Neutrophil (primary cell): ENCODE measurements at regions not wholly inside any gene's neighbourhood (a gene's known extent, or its start where the extent isn't known, plus 50 kb on each side); places are given as distances from the start of the nearest gene placed in this dataset.

ENCODE experiments used
- H3K27ac ChIP-seq: fragments of 200-600 bp; sonication (generic); 2 replicates; pipeline ENCODE4 v1.5.1; 2016; ENCODE audit warnings: mild to moderate bottlenecking, moderate library complexity
- H3K27me3 ChIP-seq: fragments of 200-600 bp; sonication (generic); 2 replicates; pipeline ENCODE4 v1.6.0; 2016; ENCODE audit warnings: mild to moderate bottlenecking
- H3K36me3 ChIP-seq: fragments of 200-600 bp; sonication (generic); 2 replicates; pipeline ENCODE4 v1.5.1; 2017
- H3K4me1 ChIP-seq, 2 experiments: fragments of 200-600 bp in 1 of 2; sonication (generic) in 1 of 2; 1 replicate in 1 of 2; 2 replicates in 1 of 2; pipeline versions ENCODE4 v1.5.1 to v1.6.1; 2013 to 2016; ENCODE audit warnings: low read depth in 1 of 2, low read length in 1 of 2, mild to moderate bottlenecking in 1 of 2, moderate library complexity in 1 of 2; ENCODE audit not compliant: control insufficient read depth in 1 of 2, insufficient read depth in 1 of 2
- H3K4me3 ChIP-seq, 2 experiments: fragments of 200-600 bp in 1 of 2; sonication (generic) in 1 of 2; 1 replicate in 1 of 2; 2 replicates in 1 of 2; pipeline ENCODE4 v1.5.1; 2013 to 2016; ENCODE audit warnings: low read depth in 1 of 2, low read length in 1 of 2, mild to moderate bottlenecking in 1 of 2, moderate library complexity in 1 of 2
- H3K9me3 ChIP-seq: fragments of 200-600 bp; sonication (generic); 2 replicates; pipeline ENCODE4 v1.5.1; 2016
- CTCF ChIP-seq: fragments of 200-600 bp; sonication (generic); IDR thresholded peaks from 2 replicates; pipeline ENCODE4 v1.5.1; 2016; ENCODE audit warnings: antibody characterized with exemption

DNA sequence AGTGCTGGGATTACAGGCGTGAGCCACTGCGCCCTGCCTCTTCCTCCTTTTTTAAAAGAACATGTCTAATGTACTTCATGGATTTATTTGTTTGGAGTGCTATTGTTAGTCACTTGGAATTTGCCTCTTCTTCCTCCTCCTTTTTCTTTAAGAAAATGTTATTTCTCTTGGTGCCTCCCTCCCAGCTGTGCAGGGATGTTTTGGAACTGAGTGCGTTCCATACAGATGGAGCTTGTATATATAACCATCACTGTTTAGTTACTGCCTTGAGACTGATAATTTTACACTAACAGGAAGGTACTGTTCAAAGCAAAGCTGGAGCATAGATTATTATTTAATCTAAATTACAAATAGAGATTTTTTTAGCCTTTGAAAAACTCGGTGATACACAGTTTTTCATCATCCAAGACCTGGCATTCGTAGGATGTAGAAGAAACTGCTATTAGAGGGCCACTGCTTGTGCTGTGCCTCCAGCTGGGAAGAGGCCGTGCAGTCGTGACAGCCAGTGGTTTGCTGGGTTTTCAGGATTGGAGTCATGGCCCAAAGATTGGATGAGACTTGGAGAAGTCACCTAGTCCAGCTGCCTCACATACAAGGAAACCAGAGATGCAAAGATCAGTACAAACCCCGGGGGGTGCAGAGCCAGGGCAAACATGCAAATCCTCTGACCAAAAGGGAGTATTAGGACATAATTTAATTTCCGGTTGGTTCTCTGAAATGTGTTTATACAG, 123.1 kb downstream of the PLEKHG1 start:
- no peak overlapping the region for H3K4me3 ChIP-seq
- H3K9me3 ChIP-seq = no peaks in the 10 kb centered on the region
- H3K36me3 ChIP-seq = no peaks in the 10 kb centered on the region
- no peaks in the 10 kb centered on the region for H3K4me1 ChIP-seq
- H3K27ac ChIP-seq = no peak overlapping the region
- H3K27me3 ChIP-seq = peaks cover 29% of the 10 kb centered on the region
- TF ChIP-seq CTCF = no peak

DNA sequence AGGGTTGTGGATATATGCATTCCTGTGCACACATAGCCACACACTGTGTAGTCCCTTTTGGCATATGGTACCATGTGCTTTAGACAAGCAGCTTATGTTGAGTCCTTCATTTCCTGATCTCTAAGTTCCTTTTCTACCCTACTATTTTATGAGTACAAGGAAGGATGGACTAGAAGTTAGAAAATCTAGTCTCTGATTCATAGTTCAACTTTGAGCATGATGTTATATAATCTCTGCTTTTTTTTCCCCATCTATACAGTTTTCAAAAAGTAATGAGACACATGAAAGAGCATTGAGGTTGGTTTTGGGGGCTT, 123.6 kb downstream of the PLEKHG1 start:
- Histone ChIP-seq H3K27me3 (peaks cover 29% of the 10 kb centered on the region), H3K9me3 (no peaks in the 10 kb centered on the region), H3K27ac (no peak overlapping the region), H3K36me3 (no peaks in the 10 kb centered on the region), H3K4me1 (no peaks in the 10 kb centered on the region), H3K4me3 (no peak overlapping the region)
- no peak for TF ChIP-seq CTCF

- H3K27ac ChIP-seq = no peak overlapping the region
- TF ChIP-seq CTCF = no peak
- H3K4me1 ChIP-seq = no peaks in the 10 kb centered on the region
- no peaks in the 10 kb centered on the region for H3K9me3 ChIP-seq
- H3K36me3 ChIP-seq = no peaks in the 10 kb centered on the region
- no peak overlapping the region for H3K4me3 ChIP-seq
- H3K27me3 ChIP-seq = peaks cover 29% of the 10 kb centered on the region
Measured at GRCh38 chr6:150723857-150724256, 124.2 kb downstream of the PLEKHG1 start.

DNA sequence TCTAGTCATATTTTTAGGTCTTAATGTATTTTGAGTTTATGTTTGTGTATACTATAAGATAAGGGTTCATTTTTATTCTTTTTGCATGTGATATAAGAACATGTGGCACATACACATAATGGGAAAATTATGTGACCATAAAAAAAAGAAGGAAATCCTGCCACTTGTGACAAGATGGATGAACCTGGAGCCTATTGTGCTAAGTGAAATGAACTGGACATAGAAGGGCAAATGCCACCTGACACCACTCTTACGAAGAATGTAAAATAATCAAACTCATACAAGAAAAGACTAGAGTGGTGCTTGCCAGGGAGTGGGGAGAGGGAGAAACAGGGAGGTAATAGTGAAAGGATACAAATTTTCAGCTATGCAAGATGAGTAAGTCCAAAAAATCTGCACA, 126.1 kb downstream of the PLEKHG1 start:
- Histone ChIP-seq H3K4me3 (no peak overlapping the region), H3K9me3 (no peaks in the 10 kb centered on the region), H3K36me3 (no peaks in the 10 kb centered on the region), H3K27me3 (peaks cover 16% of the 10 kb centered on the region), H3K27ac (no peak overlapping the region), H3K4me1 (no peaks in the 10 kb centered on the region)
- no peak for TF ChIP-seq CTCF

DNA sequence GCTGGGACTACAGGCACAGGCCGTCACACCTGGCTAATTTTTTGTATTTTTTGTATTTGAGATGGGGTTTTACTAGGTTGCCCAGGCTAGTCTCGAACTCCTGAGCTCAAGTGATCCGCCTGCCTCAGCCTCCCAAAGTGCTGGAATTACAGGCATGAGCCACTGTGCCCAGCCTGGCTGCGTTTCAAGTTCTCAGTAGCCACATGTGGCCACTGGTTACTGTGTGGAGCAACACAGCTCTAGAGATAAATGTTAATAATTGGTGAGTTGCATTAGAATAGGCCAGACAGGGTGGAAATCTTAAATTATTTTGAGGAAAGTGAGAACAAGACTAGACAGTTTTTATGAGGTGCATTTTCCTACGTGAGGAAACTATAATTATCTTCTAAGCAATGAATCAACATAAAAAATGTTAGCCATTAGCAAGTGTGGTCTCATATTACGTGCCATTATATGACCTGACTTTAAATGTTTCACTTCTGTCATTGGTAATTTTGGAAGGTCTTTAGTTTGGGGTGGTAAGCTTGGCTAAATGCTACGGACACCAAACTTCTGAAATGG, 129.6 kb downstream of the PLEKHG1 start:
- H3K4me1 ChIP-seq = no peaks in the 10 kb centered on the region

More for the DNA sequence above, 129.6 kb downstream of the PLEKHG1 start:
- no peak overlapping the region for H3K4me3 ChIP-seq
- H3K27ac ChIP-seq = no peak overlapping the region
- no peaks in the 10 kb centered on the region for H3K9me3 ChIP-seq
- H3K27me3 ChIP-seq = no peaks in the 10 kb centered on the region
- H3K36me3 ChIP-seq = no peaks in the 10 kb centered on the region
- no peak for TF ChIP-seq CTCF
